PC-9 (cell line): ENCODE measurements at regions not wholly inside any gene's neighbourhood (a gene's known extent, or its start where the extent isn't known, plus 50 kb on each side); places are given as distances from the start of the nearest gene placed in this dataset.

Source experiments
- EZH2 ChIP-seq: fragments of 200-600 bp; sonication (generic); IDR thresholded peaks from 2 replicates; pipeline ENCODE4 v1.8.0; 2017; ENCODE audit warnings: antibody characterized with exemption, low read depth
- TF ChIP-seq, protein P1 (sequence below): fragments of 200-600 bp; sonication (generic); conservative IDR thresholded peaks from 2 replicates; pipeline ENCODE4 v1.6.1; 2017; ENCODE audit warnings: mixed run types, antibody characterized with exemption, mild to moderate bottlenecking, moderate library complexity

DNA sequence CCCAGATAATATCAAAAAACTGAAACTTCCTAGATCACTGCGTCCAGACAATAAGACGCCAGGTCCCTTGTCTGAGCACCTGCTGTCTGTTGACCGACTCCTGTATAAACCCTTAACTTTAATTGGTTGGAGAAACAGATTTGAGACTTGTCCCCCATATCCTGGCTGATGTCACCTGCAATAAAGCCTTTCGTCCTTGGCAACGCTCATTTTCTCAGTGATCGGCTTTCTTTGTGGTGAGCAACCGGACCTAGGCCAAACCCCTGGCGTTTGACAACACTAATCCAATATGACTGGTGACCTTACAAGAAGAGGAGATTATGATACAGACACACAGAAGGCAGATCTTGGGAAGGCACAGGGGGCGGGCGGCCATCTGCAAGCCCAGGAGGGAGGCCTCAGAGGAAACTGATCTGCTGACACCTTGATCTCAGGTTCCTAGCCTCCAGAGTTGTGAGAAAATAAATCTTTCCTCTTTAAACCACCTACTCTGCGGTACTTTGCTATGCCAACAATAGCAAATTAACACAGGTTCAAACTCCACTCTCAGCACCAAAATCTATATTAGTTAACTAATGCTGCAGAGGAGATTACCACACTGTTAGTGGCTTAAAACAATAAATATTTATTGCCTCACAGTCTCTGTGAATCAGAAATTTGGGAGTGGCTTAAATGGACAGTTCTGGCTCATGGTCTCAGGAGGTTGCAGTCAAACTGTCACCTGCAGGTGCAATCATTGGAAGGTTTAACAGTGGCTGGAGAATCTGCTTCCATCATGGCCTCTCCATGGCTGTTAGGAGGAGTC, 178.7 kb downstream of the OTOR start:
- TF ChIP-seq, protein P1, sequence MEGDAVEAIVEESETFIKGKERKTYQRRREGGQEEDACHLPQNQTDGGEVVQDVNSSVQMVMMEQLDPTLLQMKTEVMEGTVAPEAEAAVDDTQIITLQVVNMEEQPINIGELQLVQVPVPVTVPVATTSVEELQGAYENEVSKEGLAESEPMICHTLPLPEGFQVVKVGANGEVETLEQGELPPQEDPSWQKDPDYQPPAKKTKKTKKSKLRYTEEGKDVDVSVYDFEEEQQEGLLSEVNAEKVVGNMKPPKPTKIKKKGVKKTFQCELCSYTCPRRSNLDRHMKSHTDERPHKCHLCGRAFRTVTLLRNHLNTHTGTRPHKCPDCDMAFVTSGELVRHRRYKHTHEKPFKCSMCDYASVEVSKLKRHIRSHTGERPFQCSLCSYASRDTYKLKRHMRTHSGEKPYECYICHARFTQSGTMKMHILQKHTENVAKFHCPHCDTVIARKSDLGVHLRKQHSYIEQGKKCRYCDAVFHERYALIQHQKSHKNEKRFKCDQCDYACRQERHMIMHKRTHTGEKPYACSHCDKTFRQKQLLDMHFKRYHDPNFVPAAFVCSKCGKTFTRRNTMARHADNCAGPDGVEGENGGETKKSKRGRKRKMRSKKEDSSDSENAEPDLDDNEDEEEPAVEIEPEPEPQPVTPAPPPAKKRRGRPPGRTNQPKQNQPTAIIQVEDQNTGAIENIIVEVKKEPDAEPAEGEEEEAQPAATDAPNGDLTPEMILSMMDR = no peak
- TF ChIP-seq EZH2 = no peak
